Activated CD4-positive, alpha-beta T cell treated with anti-CD3 and anti-CD28 coated beads, Interleukin-10, Interleukin-2, amounts not matched to agents 100 ng/mL and 50 ng/mL, durations not matched to agents 16 hours and 8 hours (primary cell): ENCODE measurements at regions not wholly inside any gene's neighbourhood (a gene's known extent, or its start where the extent isn't known, plus 50 kb on each side); places are given as distances from the start of the nearest gene placed in this dataset.

ENCODE experiments used
- DNase-seq: peaks from one replicate; pipeline ENCODE4 v3.0.0-alpha.2; 2020

GRCh38 chr12:24069532-24070395 is 120.3 kb upstream of the SOX5 start:
- DNase-seq, result no peak

GRCh38 chr12:24066865-24067264 is 117.4 kb upstream of the SOX5 start:
- DNase-seq, result no peak

- no peak for DNase-seq
Measured at GRCh38 chr12:24066097-24066496, 116.6 kb upstream of the SOX5 start.

- no peak for DNase-seq
Measured at GRCh38 chr12:24062642-24063245, 113.3 kb upstream of the SOX5 start.

GRCh38 chr12:24060089-24060488 is 110.6 kb upstream of the SOX5 start:
- DNase-seq, result no peak

- no peak for DNase-seq
Measured at GRCh38 chr12:24057920-24058476, 108.5 kb upstream of the SOX5 start.

GRCh38 chr12:24055747-24056146 is 106.3 kb upstream of the SOX5 start:
- DNase-seq, result no peak

- no peak for DNase-seq
Measured at GRCh38 chr12:24054416-24054815, 104.9 kb upstream of the SOX5 start.

GRCh38 chr12:24049728-24050127 is 100.3 kb upstream of the SOX5 start:
- DNase-seq, result no peak

- DNase-seq, result no peak
Measured at GRCh38 chr12:24049101-24049500, 99.6 kb upstream of the SOX5 start.

GRCh38 chr12:24048446-24048845 is 99.0 kb upstream of the SOX5 start:
- no peak for DNase-seq

- no peak for DNase-seq
Measured at GRCh38 chr12:24047326-24047725, 97.9 kb upstream of the SOX5 start.

- DNase-seq, result no peak
Measured at GRCh38 chr12:24045816-24046257, 96.4 kb upstream of the SOX5 start.

- no peak for DNase-seq
Measured at GRCh38 chr12:24044941-24045703, 95.7 kb upstream of the SOX5 start.

GRCh38 chr12:24042651-24043050 is 93.2 kb upstream of the SOX5 start:
- no peak for DNase-seq

- no peak for DNase-seq
Measured at GRCh38 chr12:24039113-24039525, 89.6 kb upstream of the SOX5 start.

- DNase-seq, result no peak
Measured at GRCh38 chr12:24038211-24038997, 88.9 kb upstream of the SOX5 start.

GRCh38 chr12:24036438-24037216 is 87.2 kb upstream of the SOX5 start:
- no peak for DNase-seq

- DNase-seq, result no peak
Measured at GRCh38 chr12:24034894-24035293, 85.4 kb upstream of the SOX5 start.

- no peak for DNase-seq
Measured at GRCh38 chr12:24034160-24034559, 84.7 kb upstream of the SOX5 start.

GRCh38 chr12:24027352-24027751 is 77.9 kb upstream of the SOX5 start:
- no peak for DNase-seq
